22Rv1 (cell line): ENCODE measurements at regions not wholly inside any gene's neighbourhood (a gene's known extent, or its start where the extent isn't known, plus 50 kb on each side); places are given as distances from the start of the nearest gene placed in this dataset.

Experiments
- ZFX ChIP-seq: fragments of 450-650 bp; IDR thresholded peaks from 2 replicates; pipeline ENCODE4 v1.6.1; 2017; ENCODE audit warnings: antibody characterized with exemption, borderline replicate concordance
- TF ChIP-seq, protein P1 (sequence below): fragments of 450-650 bp; IDR thresholded peaks from 2 replicates; pipeline ENCODE4 v1.5.1; 2017; ENCODE audit warnings: mild to moderate bottlenecking

DNA sequence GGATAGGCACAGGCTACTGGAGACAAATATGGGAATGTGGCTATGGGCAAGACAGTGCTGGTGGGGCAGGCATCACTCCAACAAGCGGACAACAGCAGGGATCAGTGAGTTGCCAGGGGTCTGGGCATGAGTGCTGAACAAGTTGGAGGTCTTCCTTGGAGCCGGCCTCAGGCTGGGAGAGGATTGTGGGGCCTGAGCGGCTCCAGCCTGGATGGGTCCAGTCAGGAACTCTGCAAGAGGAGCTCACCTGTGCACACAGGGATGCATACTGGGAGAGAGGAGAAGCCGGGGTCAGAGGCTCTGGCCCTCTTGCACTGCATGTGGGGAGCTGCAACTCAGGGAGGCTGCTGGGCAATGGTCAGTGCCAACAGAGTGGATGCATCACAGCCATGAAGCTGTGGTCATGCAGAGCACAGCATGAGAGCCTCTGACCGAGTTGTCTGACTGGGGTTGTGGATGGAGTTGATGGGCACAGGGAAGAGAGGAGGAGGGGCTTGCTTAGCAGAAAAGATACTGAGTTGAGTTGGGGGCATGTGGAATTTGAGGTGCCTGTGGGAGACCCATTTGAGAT is 204.0 kb upstream of the ZNF32 start:
- TF ChIP-seq, protein P1, sequence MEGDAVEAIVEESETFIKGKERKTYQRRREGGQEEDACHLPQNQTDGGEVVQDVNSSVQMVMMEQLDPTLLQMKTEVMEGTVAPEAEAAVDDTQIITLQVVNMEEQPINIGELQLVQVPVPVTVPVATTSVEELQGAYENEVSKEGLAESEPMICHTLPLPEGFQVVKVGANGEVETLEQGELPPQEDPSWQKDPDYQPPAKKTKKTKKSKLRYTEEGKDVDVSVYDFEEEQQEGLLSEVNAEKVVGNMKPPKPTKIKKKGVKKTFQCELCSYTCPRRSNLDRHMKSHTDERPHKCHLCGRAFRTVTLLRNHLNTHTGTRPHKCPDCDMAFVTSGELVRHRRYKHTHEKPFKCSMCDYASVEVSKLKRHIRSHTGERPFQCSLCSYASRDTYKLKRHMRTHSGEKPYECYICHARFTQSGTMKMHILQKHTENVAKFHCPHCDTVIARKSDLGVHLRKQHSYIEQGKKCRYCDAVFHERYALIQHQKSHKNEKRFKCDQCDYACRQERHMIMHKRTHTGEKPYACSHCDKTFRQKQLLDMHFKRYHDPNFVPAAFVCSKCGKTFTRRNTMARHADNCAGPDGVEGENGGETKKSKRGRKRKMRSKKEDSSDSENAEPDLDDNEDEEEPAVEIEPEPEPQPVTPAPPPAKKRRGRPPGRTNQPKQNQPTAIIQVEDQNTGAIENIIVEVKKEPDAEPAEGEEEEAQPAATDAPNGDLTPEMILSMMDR, result no peak
- TF ChIP-seq ZFX, result no peak
